ENCODE measurements at regions not wholly inside any gene's neighbourhood (a gene's known extent, or its start where the extent isn't known, plus 50 kb on each side); places are given as distances from the start of the nearest gene placed in this dataset.

DNA sequence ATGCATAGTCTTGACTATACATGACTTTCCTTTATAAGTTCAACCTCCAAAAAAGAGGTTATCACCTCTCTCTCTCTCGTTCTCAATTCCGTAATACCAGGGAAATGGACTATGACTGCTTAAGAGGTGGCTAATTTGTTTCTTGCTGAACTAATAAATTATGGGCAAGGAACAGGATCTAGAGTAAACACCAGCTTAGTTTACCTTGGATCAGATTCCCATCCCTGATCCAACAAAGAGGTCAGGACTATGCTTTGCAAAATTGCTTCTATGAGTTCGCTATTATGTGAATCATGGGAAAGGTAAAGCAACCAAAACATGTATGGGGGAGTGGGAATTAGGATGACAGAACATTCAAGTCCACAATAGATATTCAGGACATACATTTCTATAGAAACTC, 630.7 kb downstream of the HACE1 start:
- H3K9me3 ChIP-seq = no peaks in the 10 kb centered on the region
- no peak for TF ChIP-seq POLR2A (IDR thresholded peaks at IDR 0.05)
- no peaks in the 10 kb centered on the region for H3K36me3 ChIP-seq (ENCODE audit: low read depth, missing control alignments)
- intact Hi-C loops (cut with DNase I; ENCODE audit: low total_unique reads) = no loop called here
- no peak overlapping the region for H3K4me3 ChIP-seq
- no peak overlapping the region for H3K27ac ChIP-seq
- WGBS, 2 donors = 91 to 96% methylated on average over 3 of the region's 3 CpGs
- no peaks in the 10 kb centered on the region for H3K4me1 ChIP-seq
- no peaks in the 10 kb centered on the region for H3K27me3 ChIP-seq
- DNase-seq = no peak

DNA sequence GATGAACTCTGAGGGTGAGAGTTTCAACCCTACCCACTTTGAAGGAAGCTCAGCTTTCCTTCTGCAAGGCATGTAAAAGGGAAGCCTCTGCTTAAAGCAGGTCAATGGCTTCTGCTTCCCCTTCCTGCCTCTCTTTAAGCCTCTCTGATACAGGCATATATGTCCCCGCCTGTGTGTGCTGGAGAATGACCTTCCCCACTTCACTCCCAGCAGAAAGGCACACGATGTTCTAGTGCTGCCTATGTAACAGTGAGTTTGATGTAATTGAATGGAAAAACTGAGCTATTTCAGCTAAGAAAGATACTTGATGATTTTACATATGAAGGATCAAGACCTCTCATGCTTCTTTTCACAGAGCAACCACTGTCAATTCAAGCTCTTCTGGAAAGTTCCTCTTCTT, 632.2 kb downstream of the HACE1 start:
- no peaks in the 10 kb centered on the region for H3K4me1 ChIP-seq
- 23 to 27% methylated on average over 2 of the region's 2 CpGs for WGBS, 2 donors
- no peaks in the 10 kb centered on the region for H3K27me3 ChIP-seq
- peak; percentile 17 for DNase-seq
- TF ChIP-seq CTCF (IDR thresholded peaks at IDR 0.05) (no peak), POLR2A (IDR thresholded peaks at IDR 0.05) (no peak)
- intact Hi-C loops (cut with DNase I; ENCODE audit: low total_unique reads) = no loop called here
- H3K4me3 ChIP-seq = no peak overlapping the region
- H3K9me3 ChIP-seq = no peaks in the 10 kb centered on the region
- no peak overlapping the region for H3K27ac ChIP-seq
- no peaks in the 10 kb centered on the region for H3K36me3 ChIP-seq (ENCODE audit: low read depth, missing control alignments)

DNA sequence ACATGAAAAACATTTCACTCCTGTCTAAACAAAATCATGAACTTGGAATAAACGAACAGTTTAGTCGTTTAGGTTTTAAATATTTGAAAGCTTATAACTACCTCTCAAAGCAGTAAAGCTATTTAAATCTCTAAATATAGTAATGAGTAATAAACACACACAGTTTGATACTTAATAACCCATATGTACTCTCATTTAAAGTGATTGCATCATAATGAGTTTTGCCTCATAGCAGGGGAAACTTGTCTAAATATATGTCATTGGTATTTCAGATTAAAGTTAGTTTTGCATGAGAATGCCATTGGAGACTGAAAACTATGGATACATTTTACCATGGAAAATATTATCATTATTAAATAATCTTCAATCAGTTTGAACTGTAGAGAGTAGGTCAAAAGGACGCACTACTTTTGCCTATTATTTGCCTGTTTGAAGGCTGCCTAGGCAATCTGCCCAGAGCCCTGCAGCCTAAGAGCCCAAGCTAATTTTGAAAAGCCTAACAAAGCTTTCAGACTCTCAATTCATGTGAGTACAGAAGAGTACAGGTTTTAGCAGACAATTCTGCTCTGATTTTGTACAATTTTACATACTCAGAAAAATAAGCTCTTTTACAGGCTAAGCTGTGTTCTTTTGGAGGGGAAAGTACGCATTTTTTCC, 632.8 kb downstream of the HACE1 start:
- Histone ChIP-seq H3K36me3 (ENCODE audit: low read depth, missing control alignments) (no peaks in the 10 kb centered on the region), H3K4me1 (no peaks in the 10 kb centered on the region), H3K27ac (no peak overlapping the region), H3K27me3 (no peaks in the 10 kb centered on the region), H3K9me3 (no peaks in the 10 kb centered on the region), H3K4me3 (no peak overlapping the region)
- no peak for DNase-seq
- WGBS, 2 donors = 57 to 58% methylated on average over 4 of the region's 4 CpGs
- TF ChIP-seq POLR2A (IDR thresholded peaks at IDR 0.05) (no peak), CTCF (IDR thresholded peaks at IDR 0.05) (no peak)
- intact Hi-C loops (cut with DNase I; ENCODE audit: low total_unique reads) = no loop called here

GRCh38 chr6:104218116-104218515, 641.6 kb downstream of the HACE1 start:
- TF ChIP-seq CTCF (IDR thresholded peaks at IDR 0.05) = no peak
- no peak for TF ChIP-seq POLR2A (IDR thresholded peaks at IDR 0.05)
- H3K27me3 ChIP-seq = no peaks in the 10 kb centered on the region
- no peak overlapping the region for H3K27ac ChIP-seq
- intact Hi-C loops (cut with DNase I; ENCODE audit: low total_unique reads) = no loop called here
- H3K36me3 ChIP-seq (ENCODE audit: low read depth, missing control alignments) = no peaks in the 10 kb centered on the region
- WGBS, 2 donors = 49 to 56% methylated on average over 3 of the region's 3 CpGs
- H3K9me3 ChIP-seq = no peaks in the 10 kb centered on the region
- no peak for DNase-seq
- no peaks in the 10 kb centered on the region for H3K4me1 ChIP-seq
- no peak overlapping the region for H3K4me3 ChIP-seq

DNA sequence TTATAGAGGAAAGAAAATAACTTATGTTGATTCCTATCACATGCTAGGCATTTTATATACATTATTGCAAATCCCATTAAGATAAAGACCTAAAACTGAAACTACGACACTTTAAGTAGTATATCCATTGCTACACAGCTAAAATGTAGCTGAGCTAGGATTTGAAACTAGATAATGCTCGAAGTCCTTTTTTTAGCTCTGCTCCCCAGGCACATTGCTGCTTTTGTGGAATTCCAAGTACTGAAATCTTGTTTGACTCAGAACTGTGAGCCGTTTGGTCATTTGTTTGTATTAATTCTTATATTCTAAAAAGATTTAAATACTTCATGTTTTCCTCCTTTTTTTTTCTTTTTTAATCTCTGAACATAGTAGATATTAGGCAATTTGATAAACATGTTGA, 644.8 kb downstream of the HACE1 start:
- no peaks in the 10 kb centered on the region for H3K9me3 ChIP-seq
- intact Hi-C loops (cut with DNase I; ENCODE audit: low total_unique reads) = no loop called here
- no peak overlapping the region for H3K4me3 ChIP-seq
- no peaks in the 10 kb centered on the region for H3K27me3 ChIP-seq
- no peak overlapping the region for H3K27ac ChIP-seq
- no peak for TF ChIP-seq POLR2A (IDR thresholded peaks at IDR 0.05)
- TF ChIP-seq CTCF (IDR thresholded peaks at IDR 0.05) = no peak
- 68 to 69% methylated on average over 3 of the region's 3 CpGs for WGBS, 2 donors
- no peaks in the 10 kb centered on the region for H3K36me3 ChIP-seq (ENCODE audit: low read depth, missing control alignments)
- no peak for DNase-seq
- H3K4me1 ChIP-seq = no peaks in the 10 kb centered on the region

Measured in testis (tissue), 2 donors.